Neuronal stem cell (in vitro differentiated cells): ENCODE measurements at regions not wholly inside any gene's neighbourhood (a gene's known extent, or its start where the extent isn't known, plus 50 kb on each side); places are given as distances from the start of the nearest gene placed in this dataset.
"Not testable (repeated sequence)": the region's sequence is repeated elsewhere in the genome, so short reads cannot be mapped to it uniquely, and the experiment has no call there.

Experiments
- DNase-seq: peaks from one replicate; pipeline ENCODE4 v3.0.0-alpha.2; 2013; ENCODE audit warnings: low spot score
- H2AFZ ChIP-seq: one replicate; pipeline ENCODE4 v1.6.1; 2013; ENCODE audit warnings: mild to moderate bottlenecking, low read length, inconsistent platforms
- H2AK5ac ChIP-seq: 2 replicates; pipeline ENCODE4 v1.6.1; 2013; ENCODE audit warnings: low read depth, mild to moderate bottlenecking, inconsistent platforms, low read length, moderate library complexity, mixed read lengths
- H2BK120ac ChIP-seq: 2 replicates; pipeline ENCODE4 v1.6.1; 2013; ENCODE audit warnings: low read depth, mild to moderate bottlenecking, inconsistent platforms, low read length, moderate library complexity, mixed read lengths
- H2BK12ac ChIP-seq: one replicate; pipeline ENCODE4 v1.6.1; 2013; ENCODE audit warnings: low read length, inconsistent platforms
- H2BK15ac ChIP-seq: 2 replicates; pipeline ENCODE4 v1.6.1; 2013; ENCODE audit warnings: mild to moderate bottlenecking, low read length, inconsistent platforms, mixed read lengths
- H2BK5ac ChIP-seq: one replicate; pipeline ENCODE4 v1.6.1; 2013; ENCODE audit warnings: inconsistent platforms, mild to moderate bottlenecking, low read length, moderate library complexity
- H3K14ac ChIP-seq: one replicate; pipeline ENCODE4 v1.6.1; 2013; ENCODE audit warnings: low read length, inconsistent platforms
- H3K18ac ChIP-seq: 2 replicates; pipeline ENCODE4 v1.6.1; 2013; ENCODE audit warnings: low read length, inconsistent platforms
- H3K23ac ChIP-seq: 2 replicates; pipeline ENCODE4 v1.6.1; 2013; ENCODE audit warnings: low read depth, mild to moderate bottlenecking, mixed read lengths, low read length, inconsistent platforms; ENCODE audit not compliant: poor library complexity
- H3K27ac ChIP-seq: replicated peaks from 3 replicates; pipeline ENCODE4 v1.5.1; 2013; ENCODE audit warnings: low read length, inconsistent platforms
- H3K27me3 ChIP-seq, 3 experiments: 2 replicates each; pipeline ENCODE4 v1.6.1; 2013; ENCODE audit warnings: low read length in 3 of 3, mild to moderate bottlenecking in 2 of 3, inconsistent platforms in 1 of 3, low read depth in 1 of 3, mixed read lengths in 1 of 3, moderate library complexity in 1 of 3; ENCODE audit not compliant: control insufficient read depth in 3 of 3, insufficient read depth in 3 of 3
- H3K36me3 ChIP-seq, 2 donors: replicated peaks in 1 of 2; 2 replicates each; pipeline ENCODE4 v1.6.1; 2013; ENCODE audit warnings: low read length in 2 of 2; ENCODE audit not compliant: control insufficient read depth in 2 of 2, insufficient read depth in 2 of 2
- H3K4ac ChIP-seq: 2 replicates; pipeline ENCODE4 v1.6.1; 2013; ENCODE audit warnings: inconsistent platforms, mild to moderate bottlenecking, low read length, moderate library complexity
- H3K4me1 ChIP-seq, 2 donors: 1 replicate in 1 of 2; 2 replicates in 1 of 2; pipeline ENCODE4 v1.6.1; 2013; ENCODE audit warnings: low read length in 2 of 2, low read depth in 1 of 2; ENCODE audit not compliant: control insufficient read depth in 2 of 2, insufficient read depth in 1 of 2
- H3K4me2 ChIP-seq: one replicate; pipeline ENCODE4 v1.6.1; 2013; ENCODE audit warnings: mild to moderate bottlenecking, low read length, inconsistent platforms; ENCODE audit not compliant: insufficient read depth, poor library complexity, severe bottlenecking
- H3K4me3 ChIP-seq, 2 donors: 2 replicates each; pipeline ENCODE4 v1.5.1; 2013; ENCODE audit warnings: low read length in 2 of 2, mild to moderate bottlenecking in 2 of 2, inconsistent platforms in 1 of 2, moderate library complexity in 1 of 2
- H3K79me1 ChIP-seq: one replicate; pipeline ENCODE4 v1.6.1; 2013; ENCODE audit warnings: low read depth, mild to moderate bottlenecking, inconsistent platforms, low read length, moderate library complexity
- H3K9ac ChIP-seq: one replicate; pipeline ENCODE4 v1.6.1; 2013; ENCODE audit warnings: mild to moderate bottlenecking, low read depth, low read length, inconsistent platforms; ENCODE audit not compliant: poor library complexity
- H3K9me3 ChIP-seq, 2 donors: replicated peaks in 1 of 2; 2 replicates each; pipeline versions ENCODE3 to v1.6.1; 2013; ENCODE audit warnings: low read length in 2 of 2, mild to moderate bottlenecking in 2 of 2, inconsistent platforms in 1 of 2, low read depth in 1 of 2, mixed read lengths in 1 of 2, moderate library complexity in 1 of 2; ENCODE audit not compliant: control insufficient read depth in 2 of 2, insufficient read depth in 1 of 2
- H4K8ac ChIP-seq: one replicate; pipeline ENCODE4 v1.6.1; 2013; ENCODE audit warnings: low read depth, mild to moderate bottlenecking, inconsistent platforms, low read length, moderate library complexity
- H4K91ac ChIP-seq: one replicate; pipeline ENCODE4 v1.6.1; 2013; ENCODE audit warnings: low read length, low read depth, mild to moderate bottlenecking, inconsistent platforms; ENCODE audit not compliant: poor library complexity
- WGBS, 2 donors: extraction: QIAGEN DNeasy Blood & Tissue Kit; methylation state at CpG; one replicate each; pipeline ENCODE4 v1.1.7; 2013; ENCODE audit warnings: missing lambda C conversion rate in 2 of 2, mixed read lengths in 1 of 2; ENCODE audit not compliant: insufficient read length in 2 of 2, insufficient replicate concordance in 1 of 2; ENCODE audit errors: extremely low coverage in 2 of 2; 5-methylcytosine and 5-hydroxymethylcytosine counted together

- H3K23ac ChIP-seq, H3K9me3 ChIP-seq, H3K27ac ChIP-seq, H2AK5ac ChIP-seq, H2BK120ac ChIP-seq, H3K4me1 ChIP-seq, H2AFZ ChIP-seq, H3K4me2 ChIP-seq, DNase-seq, H3K4ac ChIP-seq, H3K9ac ChIP-seq, H2BK15ac ChIP-seq, H4K91ac ChIP-seq, H3K27me3 ChIP-seq, H3K4me3 ChIP-seq, H3K18ac ChIP-seq, H4K8ac ChIP-seq, H3K79me1 ChIP-seq, H2BK5ac ChIP-seq, H2BK12ac ChIP-seq, H3K14ac ChIP-seq, H3K36me3 ChIP-seq: not testable (repeated sequence)
- no CpG with 5 or more reads among the region's 11 CpGs for WGBS, 2 donors
These were observed 187.0 kb upstream of the RTL1 start for GRCh38 chr14:101090478-101090877.

GRCh38 chr14:101090976-101091375 lies 187.5 kb upstream of the RTL1 start:
- H3K23ac ChIP-seq: no peak overlapping the region
- H3K4me3 ChIP-seq: no peak overlapping the region
- no peak overlapping the region for H3K27ac ChIP-seq
- no peak overlapping the region for H3K18ac ChIP-seq
- no CpG with 5 or more reads among the region's 2 CpGs for WGBS, 2 donors
- no peak overlapping the region for H2BK120ac ChIP-seq
- H2BK5ac ChIP-seq: no peak overlapping the region
- no peak overlapping the region for H4K8ac ChIP-seq
- H3K27me3 ChIP-seq: no peaks in the 10 kb centered on the region
- no peaks in the 10 kb centered on the region for H3K79me1 ChIP-seq
- H2BK15ac ChIP-seq: no peak overlapping the region
- no peaks in the 10 kb centered on the region for H3K36me3 ChIP-seq
- no peak overlapping the region for H3K9ac ChIP-seq
- H2AK5ac ChIP-seq: no peak overlapping the region
- no peak overlapping the region for H4K91ac ChIP-seq
- peak overlapping the region; percentile 10 for H2AFZ ChIP-seq
- H3K4me1 ChIP-seq: no peaks in the 10 kb centered on the region
- H3K9me3 ChIP-seq: no peaks in the 10 kb centered on the region
- no peak overlapping the region for H3K14ac ChIP-seq
- DNase-seq: no peak
- H3K4ac ChIP-seq: no peak overlapping the region
- H3K4me2 ChIP-seq: no peak overlapping the region
- H2BK12ac ChIP-seq: no peak overlapping the region

GRCh38 chr14:101094916-101095315 lies 191.4 kb upstream of the RTL1 start:
- H3K14ac ChIP-seq, H2BK12ac ChIP-seq, H3K27me3 ChIP-seq, H2BK5ac ChIP-seq, H2BK120ac ChIP-seq, H2AFZ ChIP-seq, H3K36me3 ChIP-seq, H3K23ac ChIP-seq, H3K4ac ChIP-seq, H4K8ac ChIP-seq, H3K4me1 ChIP-seq, H4K91ac ChIP-seq, H3K9ac ChIP-seq, H3K79me1 ChIP-seq, H2BK15ac ChIP-seq, H3K4me2 ChIP-seq, H3K4me3 ChIP-seq, H3K9me3 ChIP-seq, H3K27ac ChIP-seq, H3K18ac ChIP-seq, H2AK5ac ChIP-seq, DNase-seq: not testable (repeated sequence)
- WGBS, 2 donors: no CpG with 5 or more reads among the region's 6 CpGs

- Histone ChIP-seq H3K4me3 (no peak overlapping the region), H2AFZ (no peak overlapping the region), H2BK12ac (no peak overlapping the region), H2AK5ac (no peak overlapping the region), H2BK120ac (no peak overlapping the region), H3K27ac (no peak overlapping the region), H3K36me3 (no peaks in the 10 kb centered on the region), H4K91ac (no peak overlapping the region), H3K4me1 (peaks cover 2% of the 10 kb centered on the region in 2 donors), H3K9ac (no peak overlapping the region), H3K18ac (no peak overlapping the region), H3K14ac (no peak overlapping the region), H3K4me2 (no peak overlapping the region), H3K79me1 (no peaks in the 10 kb centered on the region), H3K23ac (no peak overlapping the region), H4K8ac (no peak overlapping the region), H3K9me3 (peaks cover 4 to 12% of the 10 kb centered on the region in 2 donors), H3K27me3 (no peaks in the 10 kb centered on the region), H3K4ac (no peak overlapping the region), H2BK15ac (no peak overlapping the region), H2BK5ac (no peak overlapping the region)
- WGBS, 2 donors: no CpG with 5 or more reads among the region's 2 CpGs
- no peak for DNase-seq
These were observed 193.0 kb upstream of the RTL1 start for GRCh38 chr14:101096551-101096950.
